HUDEP-2 (cell line): ENCODE measurements at regions not wholly inside any gene's neighbourhood (a gene's known extent, or its start where the extent isn't known, plus 50 kb on each side); places are given as distances from the start of the nearest gene placed in this dataset.

Source experiments
- DNase-seq, 76 experiments: peaks; one replicate each; lab custom pipeline; 2025; ENCODE audit not compliant: unreplicated experiment in 76 of 76; lab: John Stamatoyannopoulos, UW

DNA sequence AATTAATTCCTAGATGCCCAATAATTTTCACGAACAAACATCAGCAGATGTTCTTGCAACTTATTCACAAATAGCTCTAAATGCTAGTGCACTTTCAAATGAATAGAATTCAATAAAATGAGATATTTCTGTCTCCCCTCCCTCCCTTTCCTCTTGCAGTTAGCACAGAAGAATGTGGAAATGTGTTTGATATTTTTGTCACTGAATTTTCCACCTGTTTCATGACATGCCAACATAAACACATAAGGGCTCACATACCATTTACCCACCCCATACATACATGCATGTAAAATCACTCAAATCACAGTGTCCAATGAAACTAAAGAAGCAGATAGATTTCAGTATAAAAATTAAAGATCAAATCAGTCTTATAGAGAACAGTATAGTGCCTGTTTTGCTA, 746.9 kb upstream of the MARCKS start:
- DNase-seq, result no peak

DNA sequence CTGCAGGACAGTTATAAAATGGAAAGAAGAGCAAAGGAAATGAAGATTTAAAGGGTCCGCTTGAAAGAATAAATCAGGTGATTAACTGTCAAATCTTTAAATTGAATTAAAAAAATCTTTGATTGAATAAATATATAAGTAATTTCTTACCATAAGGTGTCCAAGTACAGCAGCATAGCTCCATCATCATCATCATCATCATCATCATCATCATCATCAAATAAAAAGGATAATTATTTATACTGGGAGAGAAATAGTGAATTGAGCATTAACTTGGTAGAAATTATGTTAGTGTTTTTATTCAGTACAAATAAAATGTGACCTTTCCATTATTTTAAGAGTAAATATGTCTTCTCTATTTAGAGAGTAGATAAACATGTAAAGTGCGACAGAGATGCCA, 745.6 kb upstream of the MARCKS start:
- no peak for DNase-seq

DNA sequence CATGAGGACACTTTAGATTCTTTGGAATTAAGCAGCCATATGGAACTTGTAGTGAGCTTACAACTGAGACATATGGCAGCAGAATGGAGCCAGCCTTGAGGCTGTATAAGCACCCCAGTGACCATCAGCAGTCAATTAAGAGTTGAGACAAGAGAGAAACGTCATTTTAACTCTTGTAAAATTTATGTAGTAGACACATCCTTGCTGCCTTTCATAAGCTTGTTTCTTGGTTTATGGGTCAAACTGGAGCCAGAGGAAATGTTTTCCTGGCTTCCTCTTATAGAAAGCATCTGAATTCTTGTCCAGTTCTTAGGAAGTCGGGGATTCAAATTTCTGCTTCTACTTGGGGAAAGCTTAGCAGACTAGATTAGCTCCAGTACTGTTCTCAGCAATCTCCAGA, 745.1 kb upstream of the MARCKS start:
- no peak for DNase-seq

DNA sequence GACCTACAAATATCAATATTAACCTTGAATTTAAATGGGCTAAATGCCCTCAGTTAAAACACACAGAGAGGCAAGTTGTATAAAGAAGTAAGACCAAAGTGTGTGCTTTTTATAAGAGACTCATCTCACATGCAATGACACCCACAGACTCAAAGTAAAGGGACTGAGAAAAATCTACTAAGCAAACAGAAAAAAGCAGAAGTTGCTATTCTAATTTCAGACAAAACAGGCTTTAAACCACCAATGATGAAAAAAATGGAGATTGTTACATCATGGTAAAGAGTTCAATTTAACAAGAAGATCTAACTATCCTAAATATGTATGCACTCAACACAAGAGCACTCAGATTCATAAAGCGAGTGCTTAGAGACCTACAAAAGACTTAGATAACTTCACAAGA, 741.9 kb upstream of the MARCKS start:
- DNase-seq, result no peak

DNA sequence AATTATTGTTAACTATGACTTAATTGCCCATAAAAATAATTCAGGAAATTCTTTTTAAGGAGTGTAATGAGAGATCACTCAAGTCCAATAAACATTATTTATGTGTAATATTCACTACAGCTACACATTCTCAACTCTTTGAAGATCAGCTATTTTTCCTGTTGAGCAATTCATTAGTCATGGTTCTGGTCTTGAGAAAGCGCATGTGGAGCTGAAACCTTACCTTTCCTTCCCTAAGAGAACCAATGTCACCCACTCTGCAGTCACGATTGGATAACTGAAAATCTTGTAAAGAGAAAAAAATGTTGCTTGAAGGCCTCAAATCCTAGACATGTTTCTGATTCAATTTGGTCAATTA, 736.9 kb upstream of the MARCKS start:
- DNase-seq, result no peak

DNA sequence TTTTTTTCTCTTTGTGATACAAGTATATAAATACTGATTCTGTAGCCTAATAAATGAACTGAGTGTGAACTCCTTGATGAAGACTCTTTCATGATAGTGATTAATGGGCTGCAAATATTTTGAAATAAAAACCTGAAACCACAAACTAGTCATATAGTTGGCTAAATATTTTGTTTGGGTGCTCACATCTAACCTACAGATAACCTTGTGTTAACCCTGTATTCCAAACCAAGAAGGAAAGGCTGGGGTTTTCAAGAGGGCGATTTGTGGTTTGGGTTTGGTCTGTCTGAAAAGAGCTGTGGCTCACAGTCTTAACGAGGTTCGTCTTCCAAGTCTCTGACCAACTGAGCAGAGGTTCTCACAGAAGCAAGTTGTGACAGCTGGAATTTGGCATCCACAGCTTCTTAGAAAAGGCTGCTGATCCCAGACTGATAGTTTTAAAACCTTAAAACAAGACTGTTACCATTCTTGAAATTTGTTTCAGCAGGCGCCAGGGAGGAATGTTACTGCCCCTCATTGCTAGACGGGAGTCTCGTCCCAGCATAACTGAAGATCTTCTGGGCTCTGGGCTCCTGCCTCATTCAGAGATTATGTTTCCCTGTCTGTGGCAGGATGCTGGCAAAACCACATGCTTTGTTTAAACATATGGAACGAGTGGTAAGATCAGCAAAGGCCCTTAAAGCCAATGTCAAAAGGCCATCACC, 736.4 kb upstream of the MARCKS start:
- DNase-seq, result no peak

DNA sequence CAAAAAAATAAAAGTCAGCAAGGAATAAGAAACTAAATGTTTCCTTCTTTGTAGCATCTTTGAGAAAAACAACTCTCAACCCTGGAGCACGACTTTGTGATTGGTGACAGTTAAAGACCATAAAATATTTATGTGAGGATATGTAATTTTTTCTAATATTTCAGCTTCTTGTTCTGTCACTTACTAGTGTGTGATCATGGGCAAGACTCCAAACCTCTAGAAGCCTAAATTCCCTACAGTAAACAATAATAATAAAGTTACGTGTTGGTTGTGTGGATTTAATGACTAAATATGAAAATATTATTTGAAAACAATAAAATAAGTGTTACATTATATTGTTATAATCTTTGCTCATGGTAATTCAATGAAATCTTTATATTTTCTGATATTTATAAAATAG, 735.6 kb upstream of the MARCKS start:
- no peak for DNase-seq

DNA sequence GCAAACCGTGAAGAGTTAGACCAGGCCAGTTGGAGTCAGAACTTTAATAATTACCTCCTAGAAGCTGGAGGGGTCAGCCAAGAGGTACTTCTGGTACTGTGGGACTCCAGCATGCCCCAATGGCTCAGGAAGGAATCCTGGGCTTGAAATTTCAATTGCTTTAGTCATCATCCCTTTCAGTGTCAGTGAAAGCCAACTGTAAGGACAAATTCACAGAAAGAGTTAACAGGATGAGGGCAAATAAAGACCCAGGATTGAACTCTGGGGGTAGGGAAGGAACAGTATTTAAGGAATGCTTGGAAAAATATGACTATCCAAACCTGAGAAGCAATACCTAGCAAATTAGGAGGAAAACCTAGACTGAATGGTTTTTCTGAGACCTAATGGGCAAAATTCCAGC, 735.1 kb upstream of the MARCKS start:
- no peak for DNase-seq

DNA sequence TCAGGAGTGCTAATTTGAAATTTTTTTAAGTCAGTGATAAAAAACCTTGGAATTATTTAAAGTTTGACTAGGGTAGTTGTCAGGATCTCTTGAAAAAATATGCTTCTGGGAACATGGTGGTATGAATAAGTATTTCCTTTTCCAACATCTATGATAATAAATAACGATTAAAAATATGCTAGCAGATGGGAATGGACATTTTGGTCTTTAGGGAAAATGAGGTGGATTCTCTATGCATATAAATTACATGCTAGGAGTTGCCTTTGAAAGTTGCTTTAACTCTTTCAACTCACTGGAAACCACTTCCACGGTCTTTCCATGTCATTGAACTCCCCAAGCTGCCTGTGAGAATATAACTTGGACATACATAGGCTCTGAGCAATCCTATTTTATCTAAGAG, 731.5 kb upstream of the MARCKS start:
- no peak for DNase-seq

DNA sequence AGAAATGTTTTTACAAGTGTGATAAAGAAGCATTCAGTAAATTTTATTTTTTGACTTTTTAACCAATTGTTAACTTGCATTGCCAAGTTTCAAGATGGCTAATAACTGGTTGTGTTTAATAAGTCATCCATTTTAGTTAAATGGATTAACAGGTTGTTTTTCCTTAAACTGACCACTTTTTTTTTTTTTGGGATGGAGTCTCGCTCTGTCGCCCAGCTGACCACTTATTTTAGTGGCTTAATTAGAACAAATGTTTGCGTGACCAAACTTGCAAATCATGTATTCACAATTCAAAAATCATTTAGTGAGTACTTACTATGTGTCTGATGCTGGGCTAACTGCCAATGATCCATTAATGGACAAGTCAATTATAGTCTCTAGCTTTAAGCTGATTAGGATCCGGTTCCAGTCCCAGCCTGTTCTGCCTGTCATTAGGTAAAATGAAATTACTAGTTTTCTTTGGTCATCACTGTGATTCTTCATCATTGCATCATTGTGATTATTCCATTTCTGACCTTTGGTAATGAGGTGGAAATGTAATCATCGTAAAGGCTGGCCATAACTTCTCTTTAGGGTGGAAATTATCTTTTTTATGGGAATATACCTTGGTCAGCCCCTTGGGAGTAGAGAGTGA, 729.2 kb upstream of the MARCKS start:
- DNase-seq, result no peak

DNA sequence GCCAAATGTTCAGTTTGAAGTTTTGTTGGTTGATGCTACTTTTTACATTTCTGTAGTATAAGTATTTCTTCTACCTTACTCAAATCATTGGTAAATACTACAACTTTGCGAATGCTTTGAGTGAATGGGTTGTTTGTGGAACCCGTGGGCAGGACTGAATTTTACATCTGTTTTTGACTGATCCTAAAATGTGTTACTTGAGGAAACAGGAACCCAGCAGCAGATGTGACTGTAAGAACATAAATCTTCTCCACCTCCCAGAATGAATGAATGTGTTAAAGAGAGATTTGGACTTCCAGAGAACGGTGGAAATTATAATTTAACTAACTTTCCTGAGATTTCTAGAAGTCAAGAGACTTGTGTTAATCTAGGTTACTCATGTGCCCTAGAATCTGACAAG, 728.5 kb upstream of the MARCKS start:
- DNase-seq, result no peak

DNA sequence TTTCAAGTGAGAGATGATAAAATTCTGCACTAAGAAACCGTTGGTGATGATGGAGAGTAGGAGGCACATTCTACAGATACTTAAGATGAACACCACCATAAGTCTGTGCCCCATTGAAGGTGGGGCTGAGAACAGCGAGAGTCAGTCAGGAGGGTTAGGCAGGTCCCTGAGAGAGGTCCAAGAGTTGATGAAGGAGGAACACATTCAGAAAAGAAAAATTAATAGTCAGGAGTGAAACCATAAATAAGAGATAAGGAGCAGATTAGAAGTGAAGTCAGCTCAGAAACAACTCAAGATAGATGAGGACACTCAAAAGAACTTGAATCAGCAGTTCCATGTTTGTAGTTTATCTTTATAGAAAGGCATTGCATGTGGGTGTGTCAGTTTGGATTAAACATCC, 727.2 kb upstream of the MARCKS start:
- DNase-seq, result no peak

DNA sequence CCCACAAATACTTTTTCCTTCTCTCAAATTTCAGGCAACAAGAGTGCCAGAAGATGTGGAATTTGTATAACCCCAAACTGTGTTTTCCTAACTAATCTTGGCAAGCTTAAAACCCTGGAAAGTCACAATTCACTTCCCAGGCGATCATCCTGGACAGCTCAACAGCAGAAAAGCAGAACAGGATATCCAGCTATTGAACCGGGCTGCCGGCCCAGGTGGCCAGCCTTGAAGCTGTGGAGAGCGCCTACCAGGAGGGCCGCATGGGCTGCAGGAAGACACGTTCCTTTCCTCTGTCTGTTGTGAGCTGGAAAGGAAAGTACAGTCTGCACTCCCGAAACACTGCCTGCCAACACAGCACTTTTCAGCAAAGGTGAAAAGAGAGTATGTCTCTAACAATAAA, 719.7 kb upstream of the MARCKS start:
- no peak for DNase-seq

DNA sequence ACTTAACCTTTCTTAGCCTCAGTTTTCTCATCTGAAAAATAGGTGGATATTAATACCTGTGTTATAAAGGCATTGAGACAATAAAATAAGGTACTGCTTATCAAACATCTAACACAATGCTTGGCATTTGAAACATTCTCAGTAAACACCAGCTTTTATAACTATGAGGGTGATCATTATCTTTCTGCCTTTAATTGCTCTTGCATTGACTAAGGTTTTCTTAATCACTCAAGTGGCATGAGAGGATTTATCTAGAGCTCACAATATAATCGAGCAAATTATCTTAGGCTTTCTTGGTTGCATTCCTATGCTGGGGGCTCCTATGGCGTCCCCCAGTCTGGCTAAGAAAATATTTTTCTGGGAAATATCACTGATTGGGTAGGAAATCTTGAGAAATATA, 716.4 kb upstream of the MARCKS start:
- DNase-seq, result no peak

DNA sequence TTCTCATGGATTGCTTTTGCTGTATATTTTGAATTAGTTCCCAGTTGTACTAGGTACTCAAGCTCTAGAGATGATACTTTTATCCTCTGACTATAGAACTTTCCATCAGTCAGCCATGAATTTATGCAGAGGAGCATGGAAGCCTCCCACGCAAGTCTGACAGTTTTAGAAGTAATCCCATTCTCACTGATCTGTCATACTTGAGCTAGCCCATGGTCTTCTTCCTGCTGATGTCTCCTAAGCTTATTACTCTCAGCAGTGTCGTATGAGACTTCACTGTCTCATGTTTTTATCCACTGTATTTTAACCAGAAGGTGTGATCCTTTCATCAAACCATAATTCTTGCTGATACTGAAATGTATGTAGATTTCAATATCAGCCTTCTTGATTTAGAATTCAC, 715.2 kb upstream of the MARCKS start:
- no peak for DNase-seq

DNA sequence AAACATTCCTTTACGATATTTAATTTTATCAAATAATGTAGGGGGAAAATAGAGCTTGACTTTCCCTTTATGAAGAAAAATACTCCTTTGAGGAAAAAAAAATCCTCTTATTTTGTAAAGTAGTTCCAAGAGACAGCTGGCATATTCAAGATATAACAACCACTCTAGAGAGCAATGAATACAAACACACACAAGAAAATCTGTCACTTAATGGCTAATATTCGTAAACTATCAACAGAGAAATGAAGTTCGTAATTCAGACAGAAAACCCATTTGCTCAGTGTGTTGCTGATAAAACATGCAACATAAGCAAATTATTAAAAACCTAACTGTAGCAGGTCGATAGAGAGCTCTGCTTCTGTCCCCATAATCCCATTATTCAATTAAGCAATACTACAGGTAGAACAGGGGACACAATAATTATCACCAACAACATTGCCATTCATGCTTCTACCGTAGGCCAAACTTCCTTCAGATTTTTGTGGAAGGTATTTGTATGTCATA, 714.4 kb upstream of the MARCKS start:
- no peak for DNase-seq

DNA sequence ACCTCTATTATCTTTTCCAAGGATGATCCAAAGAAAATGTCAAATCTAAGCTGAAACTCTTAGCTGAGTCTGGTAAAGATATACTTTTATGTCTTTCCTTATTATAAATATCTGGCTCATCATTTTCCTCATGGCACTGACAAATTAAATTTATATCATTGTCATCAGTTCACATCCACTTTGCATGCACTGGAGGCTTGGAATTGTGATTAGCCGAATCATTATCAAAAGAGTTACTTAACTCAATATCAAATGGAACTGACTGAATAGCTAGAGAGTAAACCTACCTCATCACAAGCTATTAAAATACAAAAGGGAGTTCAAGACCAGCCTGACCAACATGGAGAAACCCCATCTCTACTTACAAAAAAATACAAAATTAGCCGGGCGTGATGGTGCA, 713.9 kb upstream of the MARCKS start:
- no peak for DNase-seq

DNA sequence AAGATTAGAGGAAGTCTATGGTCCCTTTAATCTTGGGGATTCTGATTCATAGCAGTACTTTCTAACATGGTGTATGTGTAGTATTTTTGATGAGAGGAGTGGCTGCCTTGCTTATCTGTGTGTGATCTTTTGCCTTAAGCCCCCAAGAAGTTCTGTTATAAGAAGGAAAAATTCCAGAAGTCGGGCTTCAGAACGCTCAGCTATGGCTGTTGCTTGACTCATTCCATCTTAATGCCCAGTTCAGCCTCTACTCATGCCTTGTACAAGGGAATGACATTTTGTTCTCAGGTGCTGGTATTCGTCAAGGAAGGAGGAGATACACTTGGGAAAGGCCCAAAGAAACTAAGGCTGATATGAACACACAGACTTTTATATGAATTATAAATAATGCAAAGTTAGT, 713.0 kb upstream of the MARCKS start:
- DNase-seq, result no peak

DNA sequence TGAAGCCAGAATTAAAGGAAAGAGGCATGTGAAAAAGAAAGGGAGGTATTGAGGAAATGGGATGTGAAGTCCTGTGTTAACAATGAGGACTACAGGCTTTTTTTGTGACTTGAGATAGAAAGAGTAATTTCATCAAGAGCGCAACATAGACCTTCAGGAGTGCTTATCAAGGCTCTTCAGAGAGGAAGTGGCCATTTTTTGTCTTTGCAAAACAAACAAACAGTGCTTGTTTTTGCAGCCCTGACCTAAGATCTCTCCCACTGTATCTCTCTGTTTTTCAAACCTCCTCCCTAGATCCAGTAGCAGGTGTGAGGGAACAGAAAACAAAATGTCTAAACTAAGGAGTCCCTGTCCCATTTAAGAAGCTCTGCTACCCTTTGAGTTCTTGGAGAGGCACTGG, 710.3 kb upstream of the MARCKS start:
- DNase-seq, result no peak

DNA sequence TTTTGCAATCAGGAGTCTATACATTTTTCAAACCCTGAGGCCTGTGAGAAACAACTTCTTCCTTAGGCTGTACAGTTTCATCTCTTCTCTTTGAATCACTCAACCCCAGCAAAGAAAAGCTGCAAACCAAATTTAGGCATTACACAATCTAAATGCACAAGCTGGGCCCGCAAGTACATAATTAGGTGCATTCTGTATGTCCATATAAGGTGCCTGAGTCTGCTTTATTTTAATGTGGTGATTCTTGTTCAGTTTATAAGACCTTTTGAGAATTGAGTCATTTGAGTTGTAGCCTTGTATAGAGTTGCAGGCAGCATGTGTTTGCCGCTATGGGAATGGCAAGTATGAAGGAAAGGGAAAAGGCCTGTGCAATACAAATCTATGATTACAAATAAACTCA, 709.6 kb upstream of the MARCKS start:
- no peak for DNase-seq

DNA sequence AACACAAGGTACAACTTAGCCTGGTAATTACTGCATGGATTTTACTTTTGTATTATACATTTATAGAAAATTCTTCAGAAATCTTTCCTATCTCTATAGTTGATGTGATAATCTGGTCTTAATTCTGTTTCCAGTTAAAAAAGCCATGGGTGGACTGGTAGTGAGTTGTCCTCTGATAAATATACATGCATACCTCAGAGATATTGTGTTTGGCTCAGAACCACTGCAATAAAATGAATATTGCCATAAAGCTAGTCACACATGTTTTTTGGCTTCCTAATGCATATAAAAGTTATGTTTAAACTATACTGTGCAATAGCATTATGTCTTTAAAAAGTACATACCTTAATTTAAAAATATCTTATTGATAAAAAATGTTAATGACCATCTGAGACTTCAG, 708.6 kb upstream of the MARCKS start:
- no peak for DNase-seq

DNA sequence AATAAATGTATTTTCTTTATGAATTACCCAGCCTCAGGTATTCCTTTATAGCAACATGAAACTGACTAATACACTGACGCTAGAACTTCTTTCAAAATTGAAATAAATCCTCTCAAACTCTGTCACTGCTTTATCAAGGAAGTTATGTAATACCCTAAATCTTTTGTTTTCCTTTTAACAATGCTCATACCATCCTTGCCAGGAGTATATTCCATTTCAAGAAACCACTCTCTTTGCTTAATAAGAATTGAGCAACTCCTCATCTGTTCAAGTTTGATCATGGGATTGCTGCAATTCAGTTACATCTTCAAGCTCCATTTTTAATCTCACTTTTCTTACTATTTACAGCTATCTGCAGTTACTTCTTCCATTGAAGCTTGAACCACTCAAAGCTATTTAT, 707.6 kb upstream of the MARCKS start:
- no peak for DNase-seq
